ENCODE measurements at regions not wholly inside any gene's neighbourhood (a gene's known extent, or its start where the extent isn't known, plus 50 kb on each side); places are given as distances from the start of the nearest gene placed in this dataset.

DNA sequence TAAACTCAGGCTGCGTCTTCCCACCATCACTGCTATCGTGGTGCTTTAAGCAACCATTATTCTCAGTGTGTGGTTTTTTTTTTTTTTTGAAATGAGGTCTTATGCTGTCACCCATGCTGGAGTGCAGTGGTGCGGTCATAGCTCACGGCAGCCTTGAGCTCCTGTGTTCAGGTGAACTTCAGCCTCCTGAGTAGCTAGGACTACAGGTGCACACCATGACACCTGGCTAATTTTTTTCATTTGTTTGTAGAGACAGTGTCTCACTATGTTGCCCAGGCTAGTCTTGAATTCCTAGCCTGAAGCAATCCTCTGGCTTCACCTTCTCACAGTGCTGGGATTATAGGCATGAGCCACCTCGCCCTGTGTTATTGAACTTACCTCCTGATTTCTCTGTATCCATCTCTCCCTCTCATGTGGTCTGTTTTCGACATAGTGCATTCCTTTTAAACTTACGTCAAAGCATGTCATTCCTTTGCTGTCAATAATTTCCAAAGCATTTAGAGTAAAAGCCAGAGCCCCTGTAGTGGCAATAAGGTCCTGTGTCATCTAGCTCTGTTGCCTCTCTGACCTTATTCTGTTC lies 255.5 kb downstream of the SNAPC1 start:
- DNase-seq (ENCODE audit: low read depth) = no peak
- no peak overlapping the region for H3K4me3 ChIP-seq (ENCODE audit: low read depth, low read length)
- TF ChIP-seq, protein P1, sequence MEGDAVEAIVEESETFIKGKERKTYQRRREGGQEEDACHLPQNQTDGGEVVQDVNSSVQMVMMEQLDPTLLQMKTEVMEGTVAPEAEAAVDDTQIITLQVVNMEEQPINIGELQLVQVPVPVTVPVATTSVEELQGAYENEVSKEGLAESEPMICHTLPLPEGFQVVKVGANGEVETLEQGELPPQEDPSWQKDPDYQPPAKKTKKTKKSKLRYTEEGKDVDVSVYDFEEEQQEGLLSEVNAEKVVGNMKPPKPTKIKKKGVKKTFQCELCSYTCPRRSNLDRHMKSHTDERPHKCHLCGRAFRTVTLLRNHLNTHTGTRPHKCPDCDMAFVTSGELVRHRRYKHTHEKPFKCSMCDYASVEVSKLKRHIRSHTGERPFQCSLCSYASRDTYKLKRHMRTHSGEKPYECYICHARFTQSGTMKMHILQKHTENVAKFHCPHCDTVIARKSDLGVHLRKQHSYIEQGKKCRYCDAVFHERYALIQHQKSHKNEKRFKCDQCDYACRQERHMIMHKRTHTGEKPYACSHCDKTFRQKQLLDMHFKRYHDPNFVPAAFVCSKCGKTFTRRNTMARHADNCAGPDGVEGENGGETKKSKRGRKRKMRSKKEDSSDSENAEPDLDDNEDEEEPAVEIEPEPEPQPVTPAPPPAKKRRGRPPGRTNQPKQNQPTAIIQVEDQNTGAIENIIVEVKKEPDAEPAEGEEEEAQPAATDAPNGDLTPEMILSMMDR (conservative IDR thresholded peaks at IDR 0.05; ENCODE audit: low read depth, low read length) = no peak

DNA sequence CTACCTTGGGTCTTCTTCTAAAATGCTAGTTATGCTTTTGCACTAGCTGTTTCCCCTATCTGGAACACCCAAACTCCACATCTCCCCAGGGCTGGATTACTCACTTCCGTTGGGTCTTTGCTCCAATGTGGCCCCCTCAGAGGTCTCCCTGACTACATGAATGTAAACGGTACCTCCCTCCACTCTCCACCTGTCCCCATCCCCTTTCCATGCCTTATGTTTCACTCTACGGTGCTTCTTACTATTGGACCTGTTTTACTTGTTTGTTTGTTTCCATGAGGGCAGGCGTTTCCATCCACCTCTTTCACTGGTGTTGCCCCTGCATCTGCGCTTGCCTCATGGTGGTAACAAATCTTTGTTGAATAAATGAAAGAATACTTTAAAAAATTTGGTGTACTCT lies 256.4 kb downstream of the SNAPC1 start:
- TF ChIP-seq, protein P1 (conservative IDR thresholded peaks at IDR 0.05; ENCODE audit: low read depth, low read length) = no peak
- DNase-seq (ENCODE audit: low read depth) = no peak

DNA sequence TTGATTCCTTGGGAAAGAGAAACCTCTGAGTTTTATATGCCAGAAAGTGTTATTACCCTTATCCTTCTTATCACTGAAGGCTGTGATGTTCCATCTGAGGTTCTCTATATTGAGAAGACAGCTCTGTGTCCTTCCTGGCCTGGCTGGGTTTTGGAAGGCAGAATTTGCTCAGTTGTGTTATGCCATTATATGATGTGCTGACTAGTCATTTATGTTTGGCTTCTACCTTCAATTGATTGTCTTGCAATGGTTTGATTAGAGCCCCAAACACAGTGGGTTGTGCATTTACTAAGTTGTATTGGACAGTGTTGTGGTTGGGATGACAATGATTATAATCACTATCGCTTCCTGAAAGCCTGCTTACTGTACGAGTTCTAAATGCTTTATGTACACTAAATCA lies 265.7 kb downstream of the SNAPC1 start:
- TF ChIP-seq, protein P1 (conservative IDR thresholded peaks at IDR 0.05; ENCODE audit: low read depth, low read length) = no peak
- no peak for DNase-seq (ENCODE audit: low read depth)
- H3K4me3 ChIP-seq (ENCODE audit: low read depth, low read length) = no peak overlapping the region

More for the DNA sequence above, 256.4 kb downstream of the SNAPC1 start:
- no peak overlapping the region for H3K4me3 ChIP-seq (ENCODE audit: low read depth, low read length)

DNA sequence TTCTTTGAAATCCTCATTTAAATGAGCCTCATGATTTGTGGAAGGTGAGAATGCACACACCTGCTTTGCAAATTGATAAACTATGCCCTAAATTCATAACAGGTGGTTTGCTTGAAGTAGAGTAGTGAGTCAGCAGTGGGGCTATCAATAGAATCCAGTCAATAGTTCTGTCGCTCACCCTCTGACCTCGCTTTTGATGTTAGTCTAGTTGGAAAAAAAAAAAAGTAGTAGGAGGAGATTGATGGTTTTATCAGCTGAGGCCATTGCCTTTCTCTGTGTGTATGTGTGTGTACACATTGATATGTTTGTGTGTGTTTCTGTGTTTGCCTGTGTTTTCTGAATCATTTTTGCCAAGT lies 267.3 kb downstream of the SNAPC1 start:
- DNase-seq (ENCODE audit: low read depth) = no peak
- TF ChIP-seq, protein P1 (conservative IDR thresholded peaks at IDR 0.05; ENCODE audit: low read depth, low read length) = no peak
- no peak overlapping the region for H3K4me3 ChIP-seq (ENCODE audit: low read depth, low read length)

DNA sequence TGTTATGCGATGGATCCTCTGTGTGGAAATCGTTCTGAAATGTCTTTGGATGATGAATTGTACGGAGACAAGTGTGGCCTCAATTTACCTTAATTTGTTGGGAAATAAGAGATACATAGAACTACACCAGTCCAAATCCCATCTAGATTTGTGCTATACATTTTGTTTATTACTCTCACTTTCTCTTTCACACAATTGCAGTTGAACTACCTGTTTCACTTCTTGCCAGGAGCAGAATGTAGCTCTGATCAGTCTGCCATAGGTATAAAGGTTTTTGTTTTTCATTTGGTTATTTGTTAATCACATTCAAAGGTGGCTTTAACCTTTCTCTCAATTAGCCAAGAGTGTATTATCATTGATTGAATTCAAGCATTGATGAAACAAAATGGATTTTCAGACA lies 268.2 kb downstream of the SNAPC1 start:
- no peak overlapping the region for H3K4me3 ChIP-seq (ENCODE audit: low read depth, low read length)
- TF ChIP-seq, protein P1 (conservative IDR thresholded peaks at IDR 0.05; ENCODE audit: low read depth, low read length) = no peak
- DNase-seq (ENCODE audit: low read depth) = no peak

DNA sequence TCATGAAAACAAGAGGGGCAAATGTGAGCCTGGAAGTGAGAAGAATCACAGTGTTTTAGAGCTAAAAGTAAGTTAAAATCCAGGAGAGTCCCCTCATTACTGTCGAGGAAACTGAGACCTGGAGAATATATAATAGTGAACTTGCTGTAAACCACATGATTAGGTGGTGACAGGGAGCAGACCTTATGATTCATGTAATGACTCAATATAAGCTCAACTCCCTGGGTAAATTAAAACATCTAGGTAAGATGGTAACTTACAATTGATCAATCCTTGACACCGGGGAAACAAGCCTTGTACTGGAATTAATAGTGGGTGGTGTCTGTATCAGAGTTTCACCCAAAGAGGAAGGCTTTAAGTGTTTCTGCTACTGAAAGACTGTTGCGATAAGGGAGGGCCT lies 269.3 kb downstream of the SNAPC1 start:
- H3K4me3 ChIP-seq (ENCODE audit: low read depth, low read length) = no peak overlapping the region
- TF ChIP-seq, protein P1 (conservative IDR thresholded peaks at IDR 0.05; ENCODE audit: low read depth, low read length) = no peak

DNA sequence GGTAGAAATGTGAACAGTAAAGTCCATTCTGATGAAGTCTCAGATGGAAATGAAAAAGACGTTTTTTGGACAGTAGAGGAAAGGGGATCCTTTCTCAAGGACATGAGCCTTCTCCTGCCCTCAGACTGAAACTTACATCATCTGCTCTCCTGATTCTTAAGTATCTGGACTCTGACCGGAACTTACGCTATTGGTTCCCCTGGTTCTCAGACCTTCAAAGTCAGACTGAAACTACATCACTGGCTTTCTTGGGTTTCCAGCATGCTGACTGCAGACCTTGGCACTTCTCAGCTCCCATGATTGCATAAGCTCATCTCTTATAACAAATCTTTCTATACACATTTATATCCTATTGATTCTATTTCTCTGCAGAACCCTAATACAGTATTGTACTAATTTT lies 291.0 kb downstream of the SNAPC1 start:
- DNase-seq (ENCODE audit: low read depth) = no peak
- H3K4me3 ChIP-seq (ENCODE audit: low read depth, low read length) = no peak overlapping the region
- TF ChIP-seq, protein P1 (conservative IDR thresholded peaks at IDR 0.05; ENCODE audit: low read depth, low read length) = no peak

More for the DNA sequence above, 269.3 kb downstream of the SNAPC1 start:
- DNase-seq (ENCODE audit: low read depth) = no peak

Data from choroid plexus epithelial cell (primary cell).